ENCODE measurements at regions not wholly inside any gene's neighbourhood (a gene's known extent, or its start where the extent isn't known, plus 50 kb on each side); places are given as distances from the start of the nearest gene placed in this dataset.

DNA sequence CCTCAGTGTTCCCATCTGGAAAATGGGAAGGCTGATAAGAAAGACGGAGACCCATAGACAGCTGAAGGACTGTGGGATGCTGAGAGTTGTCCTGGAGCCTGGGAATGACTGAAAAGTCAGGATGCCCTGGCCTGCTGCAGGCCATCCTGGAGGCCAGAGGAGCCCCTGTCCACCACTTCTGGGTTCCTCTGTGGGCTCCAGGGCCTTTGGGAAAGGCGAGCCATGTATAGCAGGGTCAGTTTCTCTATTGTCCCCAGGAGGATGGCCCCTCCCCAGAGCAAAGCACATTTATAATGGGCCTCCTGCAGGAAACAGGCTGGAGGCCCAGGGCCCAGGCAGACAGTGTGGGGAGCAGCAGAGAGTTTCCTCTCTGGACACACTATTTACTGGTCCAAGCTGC is 471.4 kb upstream of the MGMT start:
- no peak for TF ChIP-seq EZH2phosphoT487 (IDR thresholded peaks at IDR 0.05; ENCODE audit: low read depth)
- TF ChIP-seq, protein P1, sequence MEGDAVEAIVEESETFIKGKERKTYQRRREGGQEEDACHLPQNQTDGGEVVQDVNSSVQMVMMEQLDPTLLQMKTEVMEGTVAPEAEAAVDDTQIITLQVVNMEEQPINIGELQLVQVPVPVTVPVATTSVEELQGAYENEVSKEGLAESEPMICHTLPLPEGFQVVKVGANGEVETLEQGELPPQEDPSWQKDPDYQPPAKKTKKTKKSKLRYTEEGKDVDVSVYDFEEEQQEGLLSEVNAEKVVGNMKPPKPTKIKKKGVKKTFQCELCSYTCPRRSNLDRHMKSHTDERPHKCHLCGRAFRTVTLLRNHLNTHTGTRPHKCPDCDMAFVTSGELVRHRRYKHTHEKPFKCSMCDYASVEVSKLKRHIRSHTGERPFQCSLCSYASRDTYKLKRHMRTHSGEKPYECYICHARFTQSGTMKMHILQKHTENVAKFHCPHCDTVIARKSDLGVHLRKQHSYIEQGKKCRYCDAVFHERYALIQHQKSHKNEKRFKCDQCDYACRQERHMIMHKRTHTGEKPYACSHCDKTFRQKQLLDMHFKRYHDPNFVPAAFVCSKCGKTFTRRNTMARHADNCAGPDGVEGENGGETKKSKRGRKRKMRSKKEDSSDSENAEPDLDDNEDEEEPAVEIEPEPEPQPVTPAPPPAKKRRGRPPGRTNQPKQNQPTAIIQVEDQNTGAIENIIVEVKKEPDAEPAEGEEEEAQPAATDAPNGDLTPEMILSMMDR (IDR thresholded peaks at IDR 0.05; ENCODE audit: low read depth, low read length), result no peak

Measured in OCI-LY3 (cell line).